HG02884 (cell line): ENCODE measurements at regions not wholly inside any gene's neighbourhood (a gene's known extent, or its start where the extent isn't known, plus 50 kb on each side); places are given as distances from the start of the nearest gene placed in this dataset.

ENCODE experiments used
- ATAC-seq: cut with Tn5 transposase; IDR thresholded peaks from one replicate; pipeline ENCODE4 v1.9.1; 2021; ENCODE audit warnings: mild to moderate bottlenecking, moderate library complexity; ENCODE audit not compliant: unreplicated experiment

DNA sequence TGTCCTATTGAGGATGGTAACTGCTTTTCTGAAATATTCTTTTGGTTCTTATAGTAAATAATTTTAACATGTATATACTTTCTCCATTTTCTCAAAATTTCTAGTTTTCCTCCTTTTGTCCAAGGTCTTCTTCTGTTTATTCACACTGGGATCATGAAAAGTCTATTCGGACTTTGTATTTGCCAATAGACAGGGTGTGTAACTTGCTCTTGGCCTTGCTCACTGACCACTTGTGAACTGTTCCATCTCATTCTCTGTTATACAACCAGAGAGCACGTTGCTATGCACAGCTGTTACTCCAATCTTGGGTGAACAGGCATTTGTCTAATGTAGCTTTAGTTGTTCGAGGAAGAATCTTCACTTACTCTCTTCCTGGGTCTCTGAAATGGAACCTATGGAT is 388.9 kb downstream of the SH3GL2 start:
- no peak for ATAC-seq

DNA sequence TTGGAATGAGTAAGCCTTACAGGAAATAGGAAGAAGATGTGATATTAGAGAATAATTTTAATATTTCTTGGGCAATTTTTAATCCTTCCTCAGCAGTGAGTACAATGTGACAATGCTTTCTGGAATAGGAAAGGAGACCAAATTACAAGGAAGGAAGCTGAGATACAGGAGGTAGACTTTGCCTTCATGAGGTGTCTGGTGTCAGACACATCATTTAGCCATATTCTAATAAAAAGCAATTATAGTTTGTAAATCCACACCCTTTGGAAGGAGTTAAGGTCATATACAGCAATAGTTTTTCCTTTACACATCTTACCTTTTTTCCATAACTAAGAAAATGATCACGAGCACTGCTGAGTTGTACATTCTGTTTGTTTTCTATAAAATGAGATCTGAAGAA is 390.4 kb downstream of the SH3GL2 start:
- ATAC-seq: no peak

- ATAC-seq: no peak
Observed at GRCh38 chr9:17970277-17970676, 391.4 kb downstream of the SH3GL2 start.

DNA sequence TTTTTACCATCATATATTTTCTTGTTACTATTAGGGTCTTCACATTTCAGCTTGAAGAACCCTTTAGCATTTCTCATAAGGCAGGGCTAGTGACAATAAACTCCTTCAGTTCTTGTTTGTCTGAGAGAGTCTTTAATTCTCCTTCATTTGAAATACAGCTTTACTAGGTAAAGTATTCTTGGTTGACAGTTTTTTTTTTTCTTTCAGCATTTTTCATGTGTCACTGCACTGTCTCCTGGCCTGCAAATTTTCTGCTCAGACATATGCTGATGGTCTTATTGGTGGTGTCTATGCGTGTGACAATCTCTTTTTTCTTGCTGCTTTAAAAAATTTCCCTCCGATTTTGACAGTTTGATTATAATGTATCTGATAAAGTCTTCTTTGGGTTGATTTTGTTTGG is 399.9 kb downstream of the SH3GL2 start:
- no peak for ATAC-seq

DNA sequence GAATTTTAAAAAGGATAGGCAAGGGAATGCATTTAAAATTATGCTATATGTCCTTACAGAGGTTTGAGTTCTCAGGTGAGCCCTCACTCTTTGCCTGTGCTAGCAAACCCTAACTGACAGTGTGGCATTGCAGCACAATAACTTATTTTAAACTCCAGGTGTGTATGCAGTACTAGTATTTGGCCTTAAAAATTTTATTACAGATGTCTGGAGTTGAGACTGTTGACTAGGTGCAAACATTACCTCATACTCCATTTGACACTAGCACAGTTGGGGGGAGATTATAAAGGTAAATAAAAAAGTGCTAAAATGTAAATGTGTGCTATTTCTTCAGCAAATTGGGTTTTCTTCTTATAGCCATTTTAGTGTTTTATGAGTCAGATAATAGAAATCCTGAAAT is 407.7 kb downstream of the SH3GL2 start:
- no peak for ATAC-seq

DNA sequence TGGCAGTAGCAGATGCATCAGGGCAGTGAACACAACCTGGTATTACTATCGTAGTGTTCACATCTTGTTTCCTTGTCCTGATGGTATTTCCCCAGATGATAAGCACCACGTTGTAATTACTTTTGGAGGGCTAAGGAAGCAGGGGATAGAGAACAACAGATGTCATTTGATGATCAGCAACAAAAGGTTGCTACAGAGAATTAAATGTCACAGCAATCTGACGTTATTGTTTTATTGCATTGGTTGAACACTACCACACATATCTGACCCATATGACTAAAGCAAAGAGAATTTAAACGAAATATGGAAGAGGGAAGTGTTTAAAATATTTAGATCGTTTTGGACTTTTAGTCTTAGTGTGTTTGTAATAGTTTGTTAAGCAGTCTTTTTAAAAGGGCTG is 408.3 kb downstream of the SH3GL2 start:
- no peak for ATAC-seq

GRCh38 chr9:17988489-17988888 is 409.6 kb downstream of the SH3GL2 start:
- ATAC-seq: no peak

GRCh38 chr9:17990602-17991001 is 411.7 kb downstream of the SH3GL2 start:
- ATAC-seq: no peak

DNA sequence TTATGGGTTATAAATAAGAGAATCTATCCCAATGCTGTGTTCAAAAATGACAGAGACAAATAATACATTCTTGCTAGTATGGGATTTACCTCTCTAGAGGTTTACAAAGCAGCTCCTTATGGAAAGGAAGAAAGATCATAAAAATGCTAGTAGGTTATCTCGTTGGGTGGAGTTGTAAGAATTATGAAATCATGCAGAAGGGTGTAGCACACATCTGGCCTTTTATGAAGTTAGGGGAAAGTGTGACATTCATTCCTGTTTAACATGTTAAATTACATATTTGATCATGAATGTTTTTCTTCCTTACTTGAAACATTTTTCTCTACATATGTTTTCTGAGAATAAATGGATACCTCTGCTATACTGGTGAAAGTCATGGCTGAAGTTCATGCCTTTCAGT is 414.2 kb downstream of the SH3GL2 start:
- ATAC-seq: no peak

- no peak for ATAC-seq
Observed at GRCh38 chr9:17994695-17995425, 416.0 kb downstream of the SH3GL2 start.

- no peak for ATAC-seq
Observed at GRCh38 chr9:17996728-17997127, 417.9 kb downstream of the SH3GL2 start.

- ATAC-seq: no peak
Observed at GRCh38 chr9:18002718-18003438, 424.0 kb downstream of the SH3GL2 start.

GRCh38 chr9:18006591-18006990 is 427.7 kb downstream of the SH3GL2 start:
- no peak for ATAC-seq

DNA sequence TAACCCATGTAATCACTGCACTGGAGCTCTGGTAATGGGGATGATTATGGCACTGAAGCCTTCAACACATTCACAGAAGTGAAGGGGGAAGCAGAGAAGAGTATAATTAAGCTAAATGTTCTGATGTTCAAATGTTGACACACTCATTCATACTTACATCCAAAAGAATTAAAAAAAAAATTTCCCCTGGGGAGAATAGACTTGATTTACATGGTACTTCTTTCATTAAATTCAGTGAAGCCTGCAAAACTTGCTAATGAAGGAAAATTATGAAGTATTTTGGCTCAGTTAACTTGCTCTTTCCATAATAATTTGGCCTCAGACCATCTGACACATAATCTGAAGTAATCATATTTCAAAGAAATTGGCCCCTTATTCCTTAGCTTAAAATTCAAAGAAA is 428.8 kb downstream of the SH3GL2 start:
- no peak for ATAC-seq

- ATAC-seq: no peak
Observed at GRCh38 chr9:18009902-18010301, 431.0 kb downstream of the SH3GL2 start.

DNA sequence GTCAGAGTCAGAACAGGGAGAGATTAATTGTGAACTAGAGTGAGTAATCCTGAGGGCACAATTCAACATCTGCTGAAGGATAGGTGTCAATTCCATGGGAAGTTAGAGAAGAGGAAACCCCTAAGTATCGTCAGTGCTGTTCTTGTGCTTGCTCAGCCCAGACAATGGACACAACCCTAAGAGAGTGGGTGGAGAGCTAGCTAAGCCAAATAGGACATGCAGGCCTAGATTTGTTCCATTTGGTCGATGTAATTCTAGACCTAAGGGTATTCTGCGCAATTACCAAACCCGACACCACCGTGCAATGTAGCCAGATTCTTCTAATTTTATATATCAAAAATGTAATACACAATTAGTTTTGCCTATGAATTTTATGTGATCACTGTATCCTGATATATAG is 431.6 kb downstream of the SH3GL2 start:
- ATAC-seq: no peak

DNA sequence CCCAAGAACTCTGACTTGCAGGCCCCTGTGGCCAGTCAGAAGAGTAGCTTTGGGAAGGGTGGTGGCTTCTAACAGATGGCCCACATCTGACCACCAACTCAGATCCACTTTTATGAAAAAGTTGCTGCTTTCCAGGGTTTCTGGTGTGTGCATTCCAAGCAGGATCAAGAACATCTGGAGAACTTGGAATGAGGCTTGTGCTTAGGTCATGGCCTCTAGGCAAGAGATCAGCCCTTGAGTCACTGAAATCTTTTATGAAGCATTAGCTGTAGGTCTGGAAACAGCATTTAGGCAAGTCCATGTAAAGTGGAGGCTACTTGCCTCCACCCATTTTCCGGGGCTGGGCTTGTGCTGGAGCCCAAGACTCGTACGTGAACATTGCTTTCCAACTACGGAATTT is 433.3 kb downstream of the SH3GL2 start:
- no peak for ATAC-seq

GRCh38 chr9:18014556-18014955 is 435.7 kb downstream of the SH3GL2 start:
- ATAC-seq: no peak

- ATAC-seq: no peak
Observed at GRCh38 chr9:18015116-18015515, 436.2 kb downstream of the SH3GL2 start.

DNA sequence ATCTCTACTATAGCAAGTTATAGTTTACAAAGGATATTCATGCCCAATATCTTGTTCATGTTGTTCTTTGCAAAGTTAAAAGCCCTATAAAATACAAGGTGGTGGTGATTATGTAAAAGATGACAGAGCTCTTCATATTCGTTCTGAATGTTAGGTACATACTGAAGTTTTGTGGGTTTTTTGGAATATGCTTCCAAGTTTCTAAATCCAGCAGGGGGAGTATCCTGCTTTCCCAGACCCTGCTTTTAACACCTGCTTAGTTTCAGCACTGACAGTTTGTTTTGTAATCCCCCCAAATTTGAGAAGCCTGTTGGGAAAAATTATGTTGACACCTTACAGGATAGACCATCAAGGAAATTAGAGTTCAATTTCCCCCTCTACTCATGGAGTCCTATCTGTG is 438.3 kb downstream of the SH3GL2 start:
- ATAC-seq: no peak

GRCh38 chr9:18018221-18018620 is 439.4 kb downstream of the SH3GL2 start:
- ATAC-seq: no peak

GRCh38 chr9:18018661-18019060 is 439.8 kb downstream of the SH3GL2 start:
- no peak for ATAC-seq
